B cell (primary cell): ENCODE measurements at regions not wholly inside any gene's neighbourhood (a gene's known extent, or its start where the extent isn't known, plus 50 kb on each side); places are given as distances from the start of the nearest gene placed in this dataset.

ENCODE experiments used
- EZH2 ChIP-seq: IDR thresholded peaks from 2 replicates; pipeline ENCODE4 v1.6.1; 2012; ENCODE audit warnings: borderline replicate concordance, low read depth, mild to moderate bottlenecking, moderate library complexity, low read length; ENCODE audit not compliant: insufficient read depth, poor library complexity, severe bottlenecking
- TF ChIP-seq, protein P1 (sequence below): fragments of 200-600 bp; IDR thresholded peaks from one replicate; pipeline ENCODE4 v1.8.0; 2022; ENCODE audit warnings: antibody characterized with exemption, mild to moderate bottlenecking

- TF ChIP-seq, protein P1, sequence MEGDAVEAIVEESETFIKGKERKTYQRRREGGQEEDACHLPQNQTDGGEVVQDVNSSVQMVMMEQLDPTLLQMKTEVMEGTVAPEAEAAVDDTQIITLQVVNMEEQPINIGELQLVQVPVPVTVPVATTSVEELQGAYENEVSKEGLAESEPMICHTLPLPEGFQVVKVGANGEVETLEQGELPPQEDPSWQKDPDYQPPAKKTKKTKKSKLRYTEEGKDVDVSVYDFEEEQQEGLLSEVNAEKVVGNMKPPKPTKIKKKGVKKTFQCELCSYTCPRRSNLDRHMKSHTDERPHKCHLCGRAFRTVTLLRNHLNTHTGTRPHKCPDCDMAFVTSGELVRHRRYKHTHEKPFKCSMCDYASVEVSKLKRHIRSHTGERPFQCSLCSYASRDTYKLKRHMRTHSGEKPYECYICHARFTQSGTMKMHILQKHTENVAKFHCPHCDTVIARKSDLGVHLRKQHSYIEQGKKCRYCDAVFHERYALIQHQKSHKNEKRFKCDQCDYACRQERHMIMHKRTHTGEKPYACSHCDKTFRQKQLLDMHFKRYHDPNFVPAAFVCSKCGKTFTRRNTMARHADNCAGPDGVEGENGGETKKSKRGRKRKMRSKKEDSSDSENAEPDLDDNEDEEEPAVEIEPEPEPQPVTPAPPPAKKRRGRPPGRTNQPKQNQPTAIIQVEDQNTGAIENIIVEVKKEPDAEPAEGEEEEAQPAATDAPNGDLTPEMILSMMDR: no peak
- no peak for TF ChIP-seq EZH2
Observed at GRCh38 chr1:30054126-30054525, 669.3 kb downstream of the MATN1 start.
